Non-pigmented ciliary epithelial cell (primary cell): ENCODE measurements at regions not wholly inside any gene's neighbourhood (a gene's known extent, or its start where the extent isn't known, plus 50 kb on each side); places are given as distances from the start of the nearest gene placed in this dataset.

ENCODE experiments used
- DNase-seq: peaks from one replicate; pipeline ENCODE4 v3.0.0-alpha.2; 2010; ENCODE audit warnings: low read depth

GRCh38 chr13:47433461-47434005 is 536.7 kb upstream of the HTR2A start:
- no peak for DNase-seq

- no peak for DNase-seq
Observed at GRCh38 chr13:47426126-47426849, 529.4 kb upstream of the HTR2A start.

GRCh38 chr13:47421525-47421924 is 524.7 kb upstream of the HTR2A start:
- DNase-seq, result no peak

- no peak for DNase-seq
Observed at GRCh38 chr13:47420568-47420967, 523.7 kb upstream of the HTR2A start.

- DNase-seq, result no peak
Observed at GRCh38 chr13:47420020-47420419, 523.2 kb upstream of the HTR2A start.

GRCh38 chr13:47418206-47418920 is 521.5 kb upstream of the HTR2A start:
- DNase-seq, result no peak

GRCh38 chr13:47417485-47417884 is 520.6 kb upstream of the HTR2A start:
- no peak for DNase-seq

- DNase-seq, result no peak
Observed at GRCh38 chr13:47415048-47415447, 518.2 kb upstream of the HTR2A start.

- no peak for DNase-seq
Observed at GRCh38 chr13:47413526-47413925, 516.7 kb upstream of the HTR2A start.

GRCh38 chr13:47413112-47413511 is 516.3 kb upstream of the HTR2A start:
- DNase-seq, result no peak

- no peak for DNase-seq
Observed at GRCh38 chr13:47409778-47410177, 512.9 kb upstream of the HTR2A start.

GRCh38 chr13:47408546-47409319 is 511.9 kb upstream of the HTR2A start:
- DNase-seq, result no peak

- no peak for DNase-seq
Observed at GRCh38 chr13:47407808-47408207, 511.0 kb upstream of the HTR2A start.

GRCh38 chr13:47399599-47399998 is 502.7 kb upstream of the HTR2A start:
- DNase-seq, result no peak

GRCh38 chr13:47397739-47398138 is 500.9 kb upstream of the HTR2A start:
- peak; percentile 38 for DNase-seq

GRCh38 chr13:47396915-47397314 is 500.1 kb upstream of the HTR2A start:
- DNase-seq, result no peak

- no peak for DNase-seq
Observed at GRCh38 chr13:47374741-47375140, 477.9 kb upstream of the HTR2A start.

GRCh38 chr13:47372751-47373150 is 475.9 kb upstream of the HTR2A start:
- DNase-seq, result no peak

- DNase-seq, result no peak
Observed at GRCh38 chr13:47351798-47352197, 454.9 kb upstream of the HTR2A start.

- no peak for DNase-seq
Observed at GRCh38 chr13:47350334-47351124, 453.7 kb upstream of the HTR2A start.

- DNase-seq, result no peak
Observed at GRCh38 chr13:47349211-47349610, 452.4 kb upstream of the HTR2A start.
